Pancreas (tissue), 10 donors: ENCODE measurements at regions not wholly inside any gene's neighbourhood (a gene's known extent, or its start where the extent isn't known, plus 50 kb on each side); places are given as distances from the start of the nearest gene placed in this dataset.

Experiments used
- ATAC-seq, 4 donors: fragments of 200-7000 bp; cut with Tn5 transposase; one replicate each; pipeline versions ENCODE4 v1.8.0 to v1.9.1; 2020; ENCODE audit warnings: mild to moderate bottlenecking in 4 of 4, moderate library complexity in 4 of 4
- DNase-seq, 6 donors: peaks; one replicate each; pipeline ENCODE4 v3.0.0-alpha.2; 2020
- FAIRE-seq: peaks from 2 replicates; lab custom pipeline; 2012; peaks lifted over from hg19 to GRCh38; lab: Jason Lieb, UNC
- H3K27ac ChIP-seq, 4 donors: fragments of 200-600 bp; sonication (generic); 1 replicate in 3 of 4; 2 replicates in 1 of 4; pipeline versions ENCODE4 v1.5.0 to v1.8.0; 2020
- H3K27me3 ChIP-seq, 4 donors: fragments of 200-600 bp; one replicate each; pipeline ENCODE4 v1.8.0; 2021
- H3K36me3 ChIP-seq, 3 donors: fragments of 200-600 bp; sonication (generic) in 1 of 3; one replicate each; pipeline versions ENCODE4 v1.5.0 to v1.8.0; 2020 to 2021
- H3K4me1 ChIP-seq, 3 donors: fragments of 200-600 bp; one replicate each; pipeline ENCODE4 v1.8.0; 2021
- H3K4me3 ChIP-seq, 4 donors: fragments of 200-600 bp; sonication (generic) in 2 of 4; one replicate each; pipeline versions ENCODE4 v1.5.0 to v1.8.0; 2020 to 2021
- H3K9me3 ChIP-seq, 4 donors: fragments of 200-600 bp; one replicate each; pipeline ENCODE4 v1.8.0; 2021
- WGBS, 2 donors: extraction: QIAGEN DNeasy Blood & Tissue Kit; methylation state at CpG; one replicate each; pipeline ENCODE4 v1.1.7; 2013; 5-methylcytosine and 5-hydroxymethylcytosine counted together
- intact Hi-C, 3 donors: fragments of 100-400 bp; cut with DNase I; formaldehyde crosslinking; loops; one replicate each; pipeline versions ENCODE4 v1.11.1 to v1.14.2; 2022
- TF ChIP-seq, protein P1 (sequence below), 4 donors: fragments of 200-600 bp; sonication (generic) in 3 of 4; IDR thresholded peaks; one replicate each; pipeline versions ENCODE4 v1.5.0 to v1.8.0; 2021; ENCODE audit warnings: antibody characterized with exemption in 4 of 4
- donor health status: healthy with polysubstance abuse.
- donor health status: DM: no; HTN: no; CAD: no; lungs with moderate emphysema.
- donor health status: DM: no; HTN: no; CAD: no.
- donor health status: control.
- donor health status: control.
- donor health status: Bipolar disorder and iron deficiency.
- donor health status: DM: yes; HTN: yes; CAD: no.
- donor health status: DM: no; HTN: no; CAD: no.
- donor health status: DM: no; HTN: no; CAD: no.
- donor health status: DM: yes; HTN: yes; CAD: no.

DNA sequence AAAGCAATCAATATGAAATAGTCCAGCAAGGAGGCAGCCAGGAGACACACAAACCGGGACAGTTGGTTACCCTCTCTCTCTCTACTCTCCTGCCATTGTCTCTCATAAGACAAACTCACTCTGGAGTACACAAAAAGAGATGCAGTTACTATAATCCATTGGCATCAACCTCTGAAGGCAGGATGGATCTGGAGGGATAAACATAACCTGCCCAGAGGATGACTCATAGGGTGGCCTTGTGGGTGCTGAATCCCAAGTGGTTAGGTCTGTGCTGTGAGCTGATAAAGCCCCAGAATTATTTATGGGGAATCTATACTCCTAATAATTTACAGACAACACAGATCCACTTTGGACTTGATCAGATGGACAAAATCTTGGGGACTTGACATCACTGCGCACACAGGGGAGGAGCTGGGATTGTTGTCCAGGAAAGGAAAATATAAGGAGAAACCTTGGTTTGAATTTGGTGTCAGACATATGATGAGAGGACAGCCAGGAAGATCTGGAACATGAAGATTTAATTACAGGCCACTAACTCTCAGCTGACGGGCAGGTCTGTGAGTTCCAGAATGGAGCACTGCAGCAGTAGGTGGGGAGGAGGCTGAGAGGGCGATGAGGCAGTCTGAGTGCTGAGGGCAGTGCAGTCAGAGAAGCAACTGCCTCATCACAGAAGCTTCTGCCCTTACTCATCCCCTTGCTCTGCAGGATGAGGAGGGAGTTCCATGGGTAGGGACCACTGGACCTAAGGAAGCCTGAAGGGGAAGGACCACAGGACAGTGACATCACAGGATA, 113.9 kb upstream of the PRSS58 start:
- Histone ChIP-seq H3K27me3 (no peaks in the 10 kb centered on the region), H3K9me3 (no peaks in the 10 kb centered on the region), H3K36me3 (no peaks in the 10 kb centered on the region), H3K4me3 (no peak overlapping the region), H3K4me1 (peaks cover 0 to 5% (median 0%) of the 10 kb centered on the region in 3 donors), H3K27ac (no peak overlapping the region)
- TF ChIP-seq, protein P1, sequence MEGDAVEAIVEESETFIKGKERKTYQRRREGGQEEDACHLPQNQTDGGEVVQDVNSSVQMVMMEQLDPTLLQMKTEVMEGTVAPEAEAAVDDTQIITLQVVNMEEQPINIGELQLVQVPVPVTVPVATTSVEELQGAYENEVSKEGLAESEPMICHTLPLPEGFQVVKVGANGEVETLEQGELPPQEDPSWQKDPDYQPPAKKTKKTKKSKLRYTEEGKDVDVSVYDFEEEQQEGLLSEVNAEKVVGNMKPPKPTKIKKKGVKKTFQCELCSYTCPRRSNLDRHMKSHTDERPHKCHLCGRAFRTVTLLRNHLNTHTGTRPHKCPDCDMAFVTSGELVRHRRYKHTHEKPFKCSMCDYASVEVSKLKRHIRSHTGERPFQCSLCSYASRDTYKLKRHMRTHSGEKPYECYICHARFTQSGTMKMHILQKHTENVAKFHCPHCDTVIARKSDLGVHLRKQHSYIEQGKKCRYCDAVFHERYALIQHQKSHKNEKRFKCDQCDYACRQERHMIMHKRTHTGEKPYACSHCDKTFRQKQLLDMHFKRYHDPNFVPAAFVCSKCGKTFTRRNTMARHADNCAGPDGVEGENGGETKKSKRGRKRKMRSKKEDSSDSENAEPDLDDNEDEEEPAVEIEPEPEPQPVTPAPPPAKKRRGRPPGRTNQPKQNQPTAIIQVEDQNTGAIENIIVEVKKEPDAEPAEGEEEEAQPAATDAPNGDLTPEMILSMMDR (IDR thresholded peaks at IDR 0.05) = no peak
- DNase-seq = no peak
- no peak for FAIRE-seq
- intact Hi-C loops = no loop called here
- no peak for ATAC-seq
- WGBS, 2 donors = 88 to 90% methylated on average over 4 of the region's 4 CpGs

DNA sequence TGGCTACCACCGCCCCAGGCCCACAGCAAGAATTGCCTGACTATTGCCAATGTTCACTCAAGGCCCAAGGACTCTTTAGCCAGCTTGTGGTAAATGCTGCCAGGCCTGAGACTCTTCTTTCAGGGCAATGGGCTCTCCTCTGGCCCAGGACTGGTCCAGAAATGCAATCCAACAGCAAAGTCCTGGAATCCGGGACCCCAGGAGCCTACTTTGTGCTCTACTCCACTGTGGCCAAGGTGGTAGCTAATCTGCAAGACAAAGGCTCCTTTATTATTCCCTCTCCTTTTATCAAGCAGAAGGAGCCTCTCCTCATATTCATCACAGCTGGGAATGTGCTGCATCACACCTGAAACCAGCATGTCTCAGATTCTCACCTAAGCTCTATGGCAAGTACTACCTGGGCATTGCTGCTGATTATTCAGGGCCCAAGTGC, 107.6 kb upstream of the PRSS58 start:
- intact Hi-C loops = no loop called here
- TF ChIP-seq, protein P1 (IDR thresholded peaks at IDR 0.05) = no peak
- no peaks in the 10 kb centered on the region for H3K36me3 ChIP-seq
- no peaks in the 10 kb centered on the region for H3K9me3 ChIP-seq
- WGBS, 2 donors = 89% methylated on average over 2 of the region's 2 CpGs
- no peak for DNase-seq
- H3K27me3 ChIP-seq = no peaks in the 10 kb centered on the region
- no peak for FAIRE-seq
- H3K27ac ChIP-seq = no peak overlapping the region
- no peak overlapping the region for H3K4me3 ChIP-seq
- ATAC-seq = no peak
- no peaks in the 10 kb centered on the region for H3K4me1 ChIP-seq

DNA sequence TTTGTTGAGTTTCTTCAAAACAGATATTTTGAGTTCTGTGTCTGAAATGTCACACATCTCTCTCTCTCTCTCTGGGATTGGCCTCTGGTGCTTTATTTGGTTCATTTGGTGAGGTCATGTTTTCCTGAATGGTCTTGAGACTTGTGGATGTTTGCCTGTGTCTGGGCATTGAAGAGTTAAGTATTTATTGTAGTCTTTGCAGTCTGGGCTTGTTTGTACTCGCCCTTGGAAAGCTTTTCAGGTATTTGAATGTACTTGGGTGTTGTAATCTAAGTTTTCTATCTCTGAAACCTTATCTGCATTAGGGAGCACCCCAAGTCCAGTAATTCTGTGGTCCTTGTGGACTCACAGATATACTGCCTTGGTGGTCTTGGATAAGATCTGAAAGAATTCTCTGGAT, 106.7 kb upstream of the PRSS58 start:
- FAIRE-seq = no peak
- ATAC-seq = no peak
- Histone ChIP-seq H3K4me1 (no peaks in the 10 kb centered on the region), H3K4me3 (no peak overlapping the region), H3K9me3 (no peaks in the 10 kb centered on the region), H3K27me3 (no peaks in the 10 kb centered on the region), H3K36me3 (no peaks in the 10 kb centered on the region), H3K27ac (no peak overlapping the region)
- intact Hi-C loops = no loop called here
- TF ChIP-seq, protein P1 (IDR thresholded peaks at IDR 0.05) = no peak
- 24 to 43% methylated on average over 1 of the region's 1 CpG for WGBS, 2 donors
- no peak for DNase-seq

DNA sequence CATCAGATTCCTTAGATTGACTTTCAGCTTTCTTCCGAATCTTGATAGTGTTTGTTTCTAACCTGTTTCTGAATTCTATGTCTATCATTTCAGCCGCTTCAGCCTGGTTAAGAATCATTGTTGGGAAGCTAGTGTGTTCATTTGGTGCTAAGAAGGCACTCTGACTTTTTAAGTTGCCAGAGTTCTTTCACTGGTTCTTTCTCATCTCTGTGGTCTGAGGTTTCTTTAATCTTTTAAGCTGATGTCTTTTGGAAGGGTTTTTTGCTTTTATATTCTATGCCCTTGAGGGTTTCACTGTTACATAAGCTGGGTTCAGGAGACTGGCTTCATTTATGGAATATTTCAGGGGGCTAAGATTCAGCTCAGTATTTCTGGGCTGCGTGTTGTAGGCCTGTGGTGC, 104.5 kb upstream of the PRSS58 start:
- Histone ChIP-seq H3K4me3 (no peak overlapping the region), H3K27me3 (no peaks in the 10 kb centered on the region), H3K36me3 (no peaks in the 10 kb centered on the region), H3K9me3 (no peaks in the 10 kb centered on the region), H3K4me1 (no peaks in the 10 kb centered on the region), H3K27ac (no peak overlapping the region)
- no peak for FAIRE-seq
- intact Hi-C loops = no loop called here
- TF ChIP-seq, protein P1 (IDR thresholded peaks at IDR 0.05) = no peak
- ATAC-seq = no peak
- no peak for DNase-seq
- WGBS, 2 donors = 93 to 94% methylated on average over 3 of the region's 3 CpGs

DNA sequence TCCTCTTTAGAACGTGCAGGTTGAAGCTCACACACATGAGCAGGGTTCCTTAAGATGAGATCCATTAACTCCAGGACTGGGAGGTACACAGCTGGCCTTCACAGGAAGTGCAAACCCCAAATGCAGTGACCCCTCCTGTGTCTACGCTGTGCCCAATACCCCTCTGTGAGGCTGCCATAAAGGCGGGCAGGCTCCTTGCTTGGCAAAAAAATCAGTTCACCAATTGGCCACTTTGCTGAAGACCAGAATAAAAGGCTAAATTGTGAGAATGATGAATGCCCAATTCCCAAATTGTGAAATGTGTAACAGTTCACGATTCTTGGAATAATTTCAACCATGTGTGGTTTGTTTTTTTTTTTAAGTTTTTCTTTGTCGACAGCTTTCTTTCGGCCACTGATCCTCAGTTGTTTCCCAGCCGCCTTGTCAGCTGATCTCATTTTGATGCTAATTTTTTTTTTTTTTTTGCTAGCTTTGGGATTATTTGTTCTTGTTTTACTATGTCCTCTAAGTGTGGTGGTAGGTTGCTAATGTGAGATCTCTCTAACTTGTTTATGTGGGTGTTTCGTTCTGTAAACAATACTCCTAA, 101.9 kb upstream of the PRSS58 start:
- TF ChIP-seq, protein P1 (IDR thresholded peaks at IDR 0.05) = no peak
- H3K4me3 ChIP-seq = no peak overlapping the region
- intact Hi-C loops = no loop called here
- no peaks in the 10 kb centered on the region for H3K9me3 ChIP-seq
- H3K27ac ChIP-seq = no peak overlapping the region
- ATAC-seq (no peak), DNase-seq (no peak), FAIRE-seq (no peak)
- no peaks in the 10 kb centered on the region for H3K27me3 ChIP-seq
- H3K36me3 ChIP-seq = no peaks in the 10 kb centered on the region
- H3K4me1 ChIP-seq = no peaks in the 10 kb centered on the region
- 77 to 80% methylated on average over 8 of the region's 8 CpGs for WGBS, 2 donors
